ENCODE measurements at regions not wholly inside any gene's neighbourhood (a gene's known extent, or its start where the extent isn't known, plus 50 kb on each side); places are given as distances from the start of the nearest gene placed in this dataset.

DNA sequence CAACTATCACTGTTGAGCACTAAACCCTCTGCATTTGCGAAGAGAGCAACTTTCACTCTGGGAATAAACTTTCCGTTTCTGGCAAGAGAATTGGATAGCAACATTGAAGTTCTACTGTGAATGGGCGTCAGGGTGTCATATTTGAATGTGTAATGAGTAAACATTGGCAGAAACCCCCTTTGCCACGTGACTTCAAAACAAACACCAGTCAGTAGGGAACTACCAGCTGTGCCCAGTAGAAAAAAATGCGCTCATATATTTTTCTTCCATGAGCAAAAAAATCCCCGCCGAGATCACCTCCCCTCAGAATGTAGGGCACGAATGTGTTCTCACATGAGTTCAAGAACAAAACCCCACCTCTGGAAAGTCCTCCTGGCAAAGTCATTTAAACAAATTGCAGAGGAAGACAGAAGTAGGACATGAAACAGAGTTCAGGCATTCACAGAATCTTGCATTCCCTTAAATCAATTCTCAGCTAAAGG lies 80.6 kb downstream of the BTG1 start:
- Mint-ChIP-seq H3K36me3 (ENCODE audit: low read depth) (no peaks in the 10 kb centered on the region), H3K9me3 (no peaks in the 10 kb centered on the region), H3K27me3 (ENCODE audit: low read depth, poor library complexity) (peaks cover 4% of the 10 kb centered on the region), H3K27ac (peak overlapping the region; percentile 6), H3K4me3 (no peak overlapping the region), H3K4me1 (peaks cover 13% of the 10 kb centered on the region)
- no peak for DNase-seq
- TF ChIP-seq, protein P1, sequence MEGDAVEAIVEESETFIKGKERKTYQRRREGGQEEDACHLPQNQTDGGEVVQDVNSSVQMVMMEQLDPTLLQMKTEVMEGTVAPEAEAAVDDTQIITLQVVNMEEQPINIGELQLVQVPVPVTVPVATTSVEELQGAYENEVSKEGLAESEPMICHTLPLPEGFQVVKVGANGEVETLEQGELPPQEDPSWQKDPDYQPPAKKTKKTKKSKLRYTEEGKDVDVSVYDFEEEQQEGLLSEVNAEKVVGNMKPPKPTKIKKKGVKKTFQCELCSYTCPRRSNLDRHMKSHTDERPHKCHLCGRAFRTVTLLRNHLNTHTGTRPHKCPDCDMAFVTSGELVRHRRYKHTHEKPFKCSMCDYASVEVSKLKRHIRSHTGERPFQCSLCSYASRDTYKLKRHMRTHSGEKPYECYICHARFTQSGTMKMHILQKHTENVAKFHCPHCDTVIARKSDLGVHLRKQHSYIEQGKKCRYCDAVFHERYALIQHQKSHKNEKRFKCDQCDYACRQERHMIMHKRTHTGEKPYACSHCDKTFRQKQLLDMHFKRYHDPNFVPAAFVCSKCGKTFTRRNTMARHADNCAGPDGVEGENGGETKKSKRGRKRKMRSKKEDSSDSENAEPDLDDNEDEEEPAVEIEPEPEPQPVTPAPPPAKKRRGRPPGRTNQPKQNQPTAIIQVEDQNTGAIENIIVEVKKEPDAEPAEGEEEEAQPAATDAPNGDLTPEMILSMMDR (IDR thresholded peaks at IDR 0.05), result no peak

DNA sequence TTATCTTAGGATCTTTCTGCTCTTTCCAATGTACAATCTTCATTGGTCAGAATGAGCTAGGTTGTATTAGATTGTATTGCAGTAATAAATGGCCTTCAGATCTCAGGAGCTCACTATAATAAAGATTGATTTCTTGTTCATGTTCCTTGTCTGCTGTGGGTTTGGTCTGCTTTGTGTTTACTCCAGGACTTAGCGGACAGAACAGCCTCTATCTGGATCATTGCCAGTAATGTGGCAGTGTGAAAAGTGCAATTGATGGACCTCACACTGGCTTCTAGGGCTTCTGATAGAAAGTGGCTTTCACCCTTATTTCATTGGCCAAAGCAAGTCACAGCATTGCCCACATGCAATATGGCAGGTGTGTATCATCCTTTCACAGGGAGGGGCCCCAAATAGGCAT lies 81.2 kb downstream of the BTG1 start:
- TF ChIP-seq, protein P1 (IDR thresholded peaks at IDR 0.05), result no peak
- peaks cover 10% of the 10 kb centered on the region for H3K4me1 Mint-ChIP-seq
- no peak overlapping the region for H3K27ac Mint-ChIP-seq
- H3K36me3 Mint-ChIP-seq (ENCODE audit: low read depth), result no peaks in the 10 kb centered on the region
- H3K27me3 Mint-ChIP-seq (ENCODE audit: low read depth, poor library complexity), result peaks cover 6% of the 10 kb centered on the region
- no peak overlapping the region for H3K4me3 Mint-ChIP-seq
- DNase-seq, result no peak
- no peaks in the 10 kb centered on the region for H3K9me3 Mint-ChIP-seq

DNA sequence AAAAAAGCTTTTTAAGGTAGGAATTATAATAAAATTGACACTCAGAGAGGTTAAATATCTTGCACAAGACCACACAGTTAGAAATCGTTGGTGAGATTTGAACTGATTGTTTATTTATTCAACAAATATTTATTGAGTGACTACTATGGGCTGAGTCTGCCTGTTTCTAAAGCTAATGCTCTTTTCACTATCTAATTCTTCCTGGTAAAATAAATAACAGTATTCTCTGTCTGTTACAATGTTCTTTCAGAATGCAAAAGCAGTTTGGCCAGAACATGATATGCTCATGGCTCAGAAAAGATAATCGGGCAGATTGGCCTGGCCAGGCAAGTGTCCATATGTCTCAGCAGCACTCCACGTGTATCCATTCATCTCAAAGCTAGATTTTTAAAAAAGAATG lies 82.0 kb downstream of the BTG1 start:
- no peak for DNase-seq
- H3K9me3 Mint-ChIP-seq, result peaks cover 1% of the 10 kb centered on the region
- H3K27me3 Mint-ChIP-seq (ENCODE audit: low read depth, poor library complexity), result peaks cover 9% of the 10 kb centered on the region
- no peaks in the 10 kb centered on the region for H3K36me3 Mint-ChIP-seq (ENCODE audit: low read depth)
- H3K27ac Mint-ChIP-seq, result peak overlapping the region; percentile 39
- no peak overlapping the region for H3K4me3 Mint-ChIP-seq
- TF ChIP-seq, protein P1 (IDR thresholded peaks at IDR 0.05), result no peak
- H3K4me1 Mint-ChIP-seq, result peaks cover 10% of the 10 kb centered on the region

DNA sequence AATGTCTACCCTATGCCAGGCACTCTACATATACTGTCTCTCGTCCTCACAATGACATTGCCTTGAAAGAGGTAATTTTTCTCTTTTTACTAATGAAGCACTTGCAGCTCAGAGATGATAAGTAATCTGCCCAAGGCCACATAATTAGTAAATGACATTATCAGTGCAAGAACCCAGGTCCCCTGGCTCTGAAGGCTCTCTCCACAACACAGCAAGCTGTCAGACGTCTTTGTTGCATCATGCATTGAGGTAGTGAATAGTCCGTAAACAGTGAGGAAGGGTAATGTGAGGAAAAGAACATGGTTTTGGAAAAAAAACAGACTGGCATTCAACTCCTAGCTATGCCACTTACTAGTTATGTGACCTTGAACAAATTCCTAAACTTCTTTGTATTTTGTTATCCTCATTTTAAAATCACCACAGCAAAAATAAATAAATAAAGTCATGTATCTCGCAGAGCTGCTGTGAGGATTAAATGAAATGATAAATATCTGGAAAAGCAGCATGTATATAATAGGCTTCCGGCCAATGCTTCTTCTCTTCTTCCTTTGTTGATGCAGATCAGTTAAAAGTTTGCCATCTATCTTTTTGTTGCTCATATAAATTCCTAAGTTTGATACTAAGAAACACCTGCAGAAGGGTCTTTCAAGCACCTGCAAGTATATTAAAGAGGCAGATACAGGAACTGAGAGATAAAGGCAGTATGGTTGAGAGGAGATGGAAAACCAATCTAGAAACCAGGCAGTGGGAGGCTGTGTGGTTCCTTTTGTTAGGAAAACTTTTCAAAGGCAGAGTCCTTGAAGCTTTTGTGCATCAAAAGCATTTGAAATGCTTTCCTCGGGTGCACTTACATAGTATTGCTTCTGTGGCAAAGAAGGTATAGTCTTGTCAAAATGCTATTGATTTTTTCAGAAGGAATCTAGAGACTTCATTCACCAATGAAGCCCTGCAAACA lies 82.8 kb downstream of the BTG1 start:
- H3K27ac Mint-ChIP-seq, result no peak overlapping the region
- H3K36me3 Mint-ChIP-seq (ENCODE audit: low read depth), result no peaks in the 10 kb centered on the region
- peaks cover 10% of the 10 kb centered on the region for H3K4me1 Mint-ChIP-seq
- TF ChIP-seq, protein P1 (IDR thresholded peaks at IDR 0.05), result no peak
- peaks cover 9% of the 10 kb centered on the region for H3K9me3 Mint-ChIP-seq
- DNase-seq, result no peak
- H3K4me3 Mint-ChIP-seq, result no peak overlapping the region
- peaks cover 9% of the 10 kb centered on the region for H3K27me3 Mint-ChIP-seq (ENCODE audit: low read depth, poor library complexity)

DNA sequence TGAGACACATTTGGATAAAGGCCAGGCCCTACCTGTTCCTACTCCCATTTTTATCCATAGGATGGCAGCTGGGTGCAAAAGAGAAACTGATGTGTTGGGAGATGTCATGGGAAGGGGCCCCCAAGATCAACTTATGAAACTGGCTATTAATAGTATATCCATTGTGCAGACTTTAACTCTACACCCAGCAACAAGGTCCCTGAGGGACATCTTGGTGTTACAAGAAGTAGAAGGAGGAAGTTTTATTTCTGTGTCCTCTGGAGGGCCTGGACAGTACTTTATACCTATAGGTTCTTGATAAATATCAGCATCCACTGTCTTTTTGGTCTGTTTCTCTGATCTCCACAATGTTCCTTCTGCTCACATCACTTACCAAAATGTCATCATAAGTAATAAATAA lies 84.6 kb downstream of the BTG1 start:
- H3K4me3 Mint-ChIP-seq, result no peak overlapping the region
- no peak overlapping the region for H3K27ac Mint-ChIP-seq
- peaks cover 9% of the 10 kb centered on the region for H3K27me3 Mint-ChIP-seq (ENCODE audit: low read depth, poor library complexity)
- no peaks in the 10 kb centered on the region for H3K36me3 Mint-ChIP-seq (ENCODE audit: low read depth)
- TF ChIP-seq, protein P1 (IDR thresholded peaks at IDR 0.05), result no peak
- DNase-seq, result no peak
- H3K4me1 Mint-ChIP-seq, result peaks cover 10% of the 10 kb centered on the region
- peaks cover 17% of the 10 kb centered on the region for H3K9me3 Mint-ChIP-seq

Data from nephron progenitor cell (in vitro differentiated cells).